NCI-H1436 (cell line): ENCODE measurements at regions not wholly inside any gene's neighbourhood (a gene's known extent, or its start where the extent isn't known, plus 50 kb on each side); places are given as distances from the start of the nearest gene placed in this dataset.
"Not testable (repeated sequence)": the region's sequence is repeated elsewhere in the genome, so short reads cannot be mapped to it uniquely, and the experiment has no call there.

Source experiments
- DNase-seq: peaks from one replicate; lab custom pipeline; 2025; lab: John Stamatoyannopoulos, UW

DNA sequence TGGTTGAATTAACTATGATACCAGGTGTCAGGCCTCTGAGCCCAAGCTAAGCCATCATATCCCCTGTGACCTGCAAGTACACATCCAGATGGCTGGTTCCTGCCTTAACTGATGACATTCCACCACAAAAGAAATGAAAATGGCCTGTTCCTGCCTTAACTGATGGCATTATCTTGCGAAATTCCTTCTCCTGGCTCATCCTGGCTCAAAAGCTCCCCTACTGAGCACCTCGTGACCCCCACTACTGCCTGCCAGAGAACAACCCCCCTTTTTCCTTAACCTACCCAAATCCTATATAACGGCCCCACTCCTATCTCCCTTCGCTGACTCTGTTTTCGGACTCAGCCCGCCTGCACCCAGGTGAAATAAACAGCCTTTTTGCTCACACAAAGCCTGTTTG, 1671.4 kb downstream of the C4orf33 start:
- DNase-seq = not testable (repeated sequence)

DNA sequence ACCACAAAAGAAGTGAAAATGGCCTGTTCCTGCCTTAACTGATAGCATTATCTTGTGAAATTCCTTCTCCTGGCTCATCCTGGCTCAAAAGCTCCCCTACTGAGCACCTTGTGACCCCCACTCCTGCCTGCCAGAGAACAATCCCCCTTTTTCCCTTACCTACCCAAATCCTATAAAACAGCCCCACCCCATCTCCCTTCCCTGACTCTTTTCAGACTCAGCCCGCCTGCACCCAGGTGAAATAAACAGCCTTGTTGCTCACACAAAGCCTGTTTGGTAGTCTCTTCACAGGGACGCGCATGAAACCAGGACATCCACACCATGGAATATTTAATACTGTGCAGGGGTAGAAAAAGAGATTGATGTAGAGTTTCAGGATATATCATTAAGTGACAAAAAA, 1677.0 kb downstream of the C4orf33 start:
- not testable (repeated sequence) for DNase-seq

- no peak for DNase-seq
Measured at GRCh38 chr4:130808492-130808891, 1712.5 kb downstream of the C4orf33 start.

- no peak for DNase-seq
Measured at GRCh38 chr4:130812117-130812765, 1716.3 kb downstream of the C4orf33 start.

GRCh38 chr4:130814896-130815295, 1718.9 kb downstream of the C4orf33 start:
- DNase-seq = no peak

GRCh38 chr4:130820448-130820847, 1724.5 kb downstream of the C4orf33 start:
- DNase-seq = no peak

DNA sequence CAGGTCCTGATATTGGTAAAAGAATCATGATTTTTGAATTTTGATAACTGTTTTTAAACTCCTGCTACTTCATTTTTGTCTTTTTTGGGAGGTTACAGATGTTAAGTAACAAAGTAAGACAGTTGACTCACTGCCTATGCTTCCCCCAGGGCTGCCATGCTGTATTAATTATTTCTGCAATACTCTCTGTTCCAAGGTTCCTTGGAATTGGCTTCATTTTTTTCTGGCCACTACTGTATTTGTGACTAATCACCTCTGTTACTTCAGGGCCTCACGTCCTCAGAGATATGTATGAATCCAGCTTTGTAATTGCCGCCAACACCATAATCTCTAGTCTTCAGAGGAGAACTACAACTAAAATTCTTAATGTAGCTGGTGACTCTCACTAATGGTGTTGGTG, 1729.3 kb downstream of the C4orf33 start:
- DNase-seq = no peak

DNA sequence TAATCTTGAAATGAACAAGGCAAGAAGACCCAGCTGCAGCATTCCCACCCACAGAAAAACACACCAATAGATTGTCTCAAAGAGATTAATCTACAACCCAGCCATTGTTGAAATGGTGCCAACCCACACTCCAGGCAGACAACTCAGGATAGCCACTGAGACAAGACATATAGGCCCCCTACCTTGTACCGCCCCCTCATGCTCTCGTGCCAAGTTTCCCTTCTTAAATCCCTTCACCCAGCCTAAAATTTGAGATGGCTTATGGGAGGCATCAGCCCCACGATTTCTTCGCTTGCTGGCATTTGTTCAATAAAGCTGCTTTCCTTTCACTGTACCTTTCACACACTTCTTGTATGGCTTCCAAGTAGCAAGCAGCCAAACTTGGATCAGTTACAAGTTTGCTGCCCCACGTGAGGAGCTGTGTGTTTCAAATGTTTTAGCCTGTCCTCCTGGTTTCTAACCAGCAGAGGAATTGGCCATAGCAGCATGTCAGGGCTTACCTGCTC, 1754.1 kb downstream of the C4orf33 start:
- DNase-seq = no peak

- no peak for DNase-seq
Measured at GRCh38 chr4:130851107-130851506, 1755.2 kb downstream of the C4orf33 start.

DNA sequence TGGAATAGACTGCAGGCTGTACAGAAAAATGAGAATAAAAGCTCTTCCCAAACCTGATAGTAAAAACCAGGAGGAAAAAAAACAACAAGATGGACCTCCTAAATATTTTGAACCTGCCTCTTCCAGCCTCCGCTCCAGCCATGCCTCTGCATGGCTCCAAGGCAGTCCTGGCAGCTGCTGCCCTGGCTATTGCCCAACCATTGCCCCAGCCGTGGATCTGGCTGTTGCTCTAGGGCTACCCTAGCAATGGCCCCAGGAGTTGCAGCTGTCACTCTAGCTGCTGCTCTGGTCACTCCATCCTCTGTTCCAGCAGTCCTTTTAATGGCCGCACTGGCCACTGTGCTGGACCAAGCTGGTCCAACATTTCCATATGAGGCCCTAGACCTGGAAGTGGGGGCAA, 1756.0 kb downstream of the C4orf33 start:
- DNase-seq = no peak

- peak; percentile 0 for DNase-seq
Measured at GRCh38 chr4:130855533-130855932, 1759.6 kb downstream of the C4orf33 start.

- no peak for DNase-seq
Measured at GRCh38 chr4:130859991-130860390, 1764.0 kb downstream of the C4orf33 start.

DNA sequence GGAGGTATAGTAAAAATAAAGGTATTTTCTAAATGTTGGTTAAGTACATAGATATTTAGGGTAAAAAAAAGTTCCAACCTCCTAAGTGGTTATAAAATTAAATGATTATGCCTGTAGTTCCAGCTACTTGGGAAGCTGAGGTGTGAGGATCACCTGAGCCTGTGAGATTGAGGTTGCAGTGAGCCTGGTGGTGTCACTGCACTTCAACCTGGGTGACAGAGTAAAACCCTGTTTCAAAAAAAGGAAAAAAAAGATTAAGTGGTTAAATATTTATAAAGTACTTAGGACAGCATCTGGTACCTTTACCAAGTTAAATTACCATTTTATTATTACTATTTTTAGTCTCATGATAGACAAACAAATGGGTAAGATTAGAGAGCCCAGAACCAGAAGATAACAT, 1801.0 kb downstream of the C4orf33 start:
- no peak for DNase-seq

GRCh38 chr4:130901321-130901720, 1805.4 kb downstream of the C4orf33 start:
- no peak for DNase-seq

GRCh38 chr4:130922955-130923354, 1827.0 kb downstream of the C4orf33 start:
- no peak for DNase-seq

DNA sequence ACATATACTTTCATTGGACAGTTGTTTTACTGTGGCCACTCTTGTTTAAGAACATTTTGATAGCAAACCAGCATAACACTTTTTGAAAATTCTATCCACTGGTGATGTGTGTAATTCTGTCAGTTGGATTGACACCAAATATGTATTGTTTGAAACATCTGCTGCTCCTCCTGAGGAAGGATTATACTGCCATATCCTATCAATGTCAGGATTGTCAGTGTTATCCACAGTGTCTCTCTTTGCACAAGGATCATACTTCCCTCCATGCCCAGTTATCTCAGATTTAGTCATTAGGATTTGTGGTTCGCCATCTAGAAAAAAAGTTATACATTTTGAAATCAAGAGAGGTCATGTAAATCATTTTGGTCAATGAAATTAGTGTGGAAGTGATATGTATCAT, 1859.6 kb downstream of the C4orf33 start:
- DNase-seq = no peak

DNA sequence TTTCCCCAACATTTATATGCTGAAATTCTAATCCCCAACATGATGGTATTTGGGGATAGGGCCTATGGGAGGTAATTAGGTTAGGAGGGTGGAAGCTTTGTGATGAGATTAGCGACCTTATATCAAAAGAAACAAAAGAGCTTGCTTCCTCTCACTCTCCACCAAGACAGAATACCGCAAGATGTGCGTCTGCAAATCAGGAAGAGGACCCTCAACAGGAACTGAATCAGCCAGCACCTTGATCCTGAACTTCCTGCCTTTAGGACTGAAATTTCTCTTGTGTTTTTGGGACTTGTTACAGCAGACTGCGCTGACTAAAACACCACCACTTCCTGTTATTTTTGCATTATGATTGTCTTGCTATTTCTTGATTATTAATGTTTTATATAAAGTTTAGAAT, 1889.4 kb downstream of the C4orf33 start:
- no peak for DNase-seq

DNA sequence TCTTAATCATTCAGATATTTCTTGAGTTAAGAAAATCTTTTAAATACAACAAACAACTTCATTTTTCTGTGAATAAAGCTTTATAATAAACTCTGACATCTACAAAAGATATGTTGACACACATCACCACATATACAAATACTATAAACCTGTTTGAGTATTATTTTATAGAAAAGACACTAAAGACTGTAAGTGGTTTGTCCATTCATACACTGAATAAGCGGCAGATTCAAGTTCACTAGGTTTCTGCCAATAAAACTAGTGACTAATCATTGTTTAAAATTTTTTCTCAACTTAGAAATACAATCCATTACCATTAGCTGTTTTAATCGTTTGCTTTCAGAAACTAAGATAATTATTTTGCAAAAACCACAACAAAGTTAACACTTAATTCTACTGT, 1900.0 kb downstream of the C4orf33 start:
- no peak for DNase-seq

DNA sequence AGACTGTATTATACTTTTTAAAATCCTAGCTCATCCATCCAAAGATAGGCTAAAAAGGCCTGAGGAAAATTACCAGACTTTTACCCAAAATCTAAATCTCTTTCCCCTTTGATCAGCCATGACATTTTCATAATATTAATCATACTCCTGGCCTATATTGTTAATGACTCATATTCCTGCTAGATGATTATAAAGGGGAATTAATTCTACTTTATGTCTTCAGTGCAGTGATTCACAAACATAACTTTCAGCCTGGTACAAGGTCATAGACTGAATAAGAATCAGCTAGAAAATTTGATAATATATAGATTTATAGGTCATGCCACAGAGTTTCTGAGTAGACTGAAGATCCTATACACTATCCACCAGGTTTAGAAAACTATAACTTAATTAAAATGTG, 1905.4 kb downstream of the C4orf33 start:
- DNase-seq = no peak

- no peak for DNase-seq
Measured at GRCh38 chr4:131002132-131002531, 1906.2 kb downstream of the C4orf33 start.

- DNase-seq = no peak
Measured at GRCh38 chr4:131006388-131006787, 1910.4 kb downstream of the C4orf33 start.

- not testable (repeated sequence) for DNase-seq
Measured at GRCh38 chr4:131011961-131012360, 1916.0 kb downstream of the C4orf33 start.

GRCh38 chr4:131013226-131013625, 1917.3 kb downstream of the C4orf33 start:
- no peak for DNase-seq

DNA sequence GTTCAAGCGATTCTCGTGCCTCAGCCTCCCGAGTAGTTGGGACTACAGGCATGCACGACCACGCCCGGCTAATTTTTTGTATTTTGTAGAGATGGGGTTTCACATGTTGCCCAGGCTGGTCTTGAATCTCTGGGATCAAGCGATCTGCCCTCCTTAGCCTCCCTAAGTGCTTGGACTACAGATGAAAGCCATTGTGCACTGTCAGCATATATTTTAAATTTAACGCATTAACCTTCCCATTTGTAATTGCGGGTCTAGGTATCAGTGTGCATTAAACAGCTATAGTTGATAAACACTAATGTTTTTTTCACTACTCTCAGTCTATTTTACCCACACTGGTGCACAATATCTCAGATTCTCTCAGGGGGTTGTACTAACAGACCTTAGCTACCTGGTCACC, 1930.8 kb downstream of the C4orf33 start:
- DNase-seq = no peak
